Vagina (tissue), 2 donors: ENCODE measurements at regions not wholly inside any gene's neighbourhood (a gene's known extent, or its start where the extent isn't known, plus 50 kb on each side); places are given as distances from the start of the nearest gene placed in this dataset.

Experiments used
- DNase-seq, 2 donors: peaks; one replicate each; pipeline ENCODE4 v3.0.0-alpha.2; 2017; ENCODE audit errors: extremely low spot score in 2 of 2
- H3K27ac ChIP-seq: fragments of 200-600 bp; sonication (generic); one replicate; pipeline ENCODE4 v1.5.1; 2019
- H3K27me3 ChIP-seq: fragments of 200-600 bp; sonication (generic); one replicate; pipeline ENCODE4 v1.5.1; 2019
- H3K36me3 ChIP-seq, 2 donors: fragments of 200-600 bp; sonication (generic); one replicate each; pipeline ENCODE4 v1.5.1; 2017 to 2019
- H3K4me1 ChIP-seq: fragments of 200-600 bp; sonication (generic); one replicate; pipeline ENCODE4 v1.5.1; 2019
- H3K4me3 ChIP-seq, 2 donors: fragments of 200-600 bp; sonication (generic); 1 replicate in 1 of 2; 2 replicates in 1 of 2; pipeline ENCODE4 v1.5.1; 2016 to 2019
- H3K9me3 ChIP-seq: fragments of 200-600 bp; sonication (generic); one replicate; pipeline ENCODE4 v1.5.1; 2019
- CTCF ChIP-seq, 3 experiments: fragments of 450-650 bp in 2 of 3; fragments of 200-600 bp in 1 of 3; sonication (generic) in 1 of 3; IDR thresholded peaks; one replicate each; pipeline ENCODE4 v1.5.1; 2017 to 2019; ENCODE audit warnings: antibody characterized with exemption in 3 of 3, mild to moderate bottlenecking in 2 of 3, moderate library complexity in 2 of 3
- POLR2A ChIP-seq, 2 donors: fragments of 450-650 bp; IDR thresholded peaks; one replicate each; pipeline ENCODE4 v1.6.1; 2017; ENCODE audit warnings: antibody characterized with exemption in 2 of 2, mild to moderate bottlenecking in 2 of 2, moderate library complexity in 2 of 2
- POLR2AphosphoS5 ChIP-seq, 2 donors: sonication (generic); formaldehyde crosslinking; IDR thresholded peaks; one replicate each; pipeline ENCODE4 v1.9.0; 2017; ENCODE audit warnings: antibody characterized with exemption in 2 of 2, mild to moderate bottlenecking in 2 of 2, low read depth in 1 of 2; ENCODE audit not compliant: insufficient read depth in 1 of 2
- intact Hi-C: fragments of 100-400 bp; cut with DNase I; formaldehyde crosslinking; loops from one replicate; pipeline ENCODE4 v1.15.1; 2023

- intact Hi-C loops = no loop called here
- no peak overlapping the region for H3K4me3 ChIP-seq
- no peaks in the 10 kb centered on the region for H3K9me3 ChIP-seq
- no peak for TF ChIP-seq POLR2AphosphoS5 (IDR thresholded peaks at IDR 0.05; ENCODE audit: insufficient read depth in 1 of 2, low read depth in 1 of 2)
- TF ChIP-seq CTCF (IDR thresholded peaks at IDR 0.05) = no peak
- TF ChIP-seq POLR2A (IDR thresholded peaks at IDR 0.05) = no peak
- no peaks in the 10 kb centered on the region for H3K27me3 ChIP-seq
- no peak overlapping the region for H3K27ac ChIP-seq
- no peak for DNase-seq
- H3K4me1 ChIP-seq = no peaks in the 10 kb centered on the region
- H3K36me3 ChIP-seq = no peaks in the 10 kb centered on the region
Observed at GRCh38 chr12:30384976-30385375, 310.7 kb downstream of the IPO8 start.

- Histone ChIP-seq H3K9me3 (no peaks in the 10 kb centered on the region), H3K4me1 (no peaks in the 10 kb centered on the region), H3K27ac (no peak overlapping the region), H3K27me3 (no peaks in the 10 kb centered on the region), H3K36me3 (no peaks in the 10 kb centered on the region), H3K4me3 (no peak overlapping the region)
- no peak for DNase-seq
- no peak for TF ChIP-seq POLR2AphosphoS5 (IDR thresholded peaks at IDR 0.05; ENCODE audit: insufficient read depth in 1 of 2, low read depth in 1 of 2)
- TF ChIP-seq CTCF (IDR thresholded peaks at IDR 0.05) = no peak
- no peak for TF ChIP-seq POLR2A (IDR thresholded peaks at IDR 0.05)
- intact Hi-C loops = no loop called here
Observed at GRCh38 chr12:30378307-30378706, 317.4 kb downstream of the IPO8 start.

GRCh38 chr12:30364822-30365221 lies 330.8 kb downstream of the IPO8 start:
- Histone ChIP-seq H3K4me1 (no peaks in the 10 kb centered on the region), H3K36me3 (no peaks in the 10 kb centered on the region), H3K27me3 (no peaks in the 10 kb centered on the region), H3K9me3 (no peaks in the 10 kb centered on the region), H3K4me3 (no peak overlapping the region), H3K27ac (no peak overlapping the region)
- no peak for DNase-seq
- intact Hi-C loops = no loop called here
- TF ChIP-seq POLR2A (IDR thresholded peaks at IDR 0.05) (no peak), CTCF (IDR thresholded peaks at IDR 0.05) (no peak), POLR2AphosphoS5 (IDR thresholded peaks at IDR 0.05; ENCODE audit: insufficient read depth in 1 of 2, low read depth in 1 of 2) (no peak)

- no peak for TF ChIP-seq POLR2AphosphoS5 (IDR thresholded peaks at IDR 0.05; ENCODE audit: insufficient read depth in 1 of 2, low read depth in 1 of 2)
- TF ChIP-seq POLR2A (IDR thresholded peaks at IDR 0.05) = no peak
- no peak for TF ChIP-seq CTCF (IDR thresholded peaks at IDR 0.05)
- intact Hi-C loops = no loop called here
- H3K4me3 ChIP-seq = no peak overlapping the region
- no peaks in the 10 kb centered on the region for H3K9me3 ChIP-seq
- H3K36me3 ChIP-seq = no peaks in the 10 kb centered on the region
- no peak for DNase-seq
- H3K27ac ChIP-seq = no peak overlapping the region
- no peaks in the 10 kb centered on the region for H3K27me3 ChIP-seq
- H3K4me1 ChIP-seq = no peaks in the 10 kb centered on the region
Observed at GRCh38 chr12:30361145-30361544, 334.5 kb downstream of the IPO8 start.

- Histone ChIP-seq H3K27ac (no peak overlapping the region), H3K36me3 (no peaks in the 10 kb centered on the region), H3K27me3 (no peaks in the 10 kb centered on the region), H3K9me3 (no peaks in the 10 kb centered on the region), H3K4me1 (no peaks in the 10 kb centered on the region), H3K4me3 (no peak overlapping the region)
- TF ChIP-seq CTCF (IDR thresholded peaks at IDR 0.05) = no peak
- TF ChIP-seq POLR2A (IDR thresholded peaks at IDR 0.05) = no peak
- no peak for TF ChIP-seq POLR2AphosphoS5 (IDR thresholded peaks at IDR 0.05; ENCODE audit: insufficient read depth in 1 of 2, low read depth in 1 of 2)
- no peak for DNase-seq
- intact Hi-C loops = no loop called here
Observed at GRCh38 chr12:30358671-30359070, 337.0 kb downstream of the IPO8 start.
